Stimulated activated CD8-positive, alpha-beta memory T cell treated with anti-CD3 and anti-CD28 coated beads, Interleukin-15, amount 100 ng/mL, for 4 hours (primary cell): ENCODE measurements at regions not wholly inside any gene's neighbourhood (a gene's known extent, or its start where the extent isn't known, plus 50 kb on each side); places are given as distances from the start of the nearest gene placed in this dataset.
A peak's percentile ranks its signal among the peaks of the same experiment; 100 is the strongest.

Source experiments
- DNase-seq, 2 donors: peaks; one replicate each; pipeline ENCODE4 v3.0.0-alpha.2; 2020; ENCODE audit warnings: low read depth in 2 of 2

DNA sequence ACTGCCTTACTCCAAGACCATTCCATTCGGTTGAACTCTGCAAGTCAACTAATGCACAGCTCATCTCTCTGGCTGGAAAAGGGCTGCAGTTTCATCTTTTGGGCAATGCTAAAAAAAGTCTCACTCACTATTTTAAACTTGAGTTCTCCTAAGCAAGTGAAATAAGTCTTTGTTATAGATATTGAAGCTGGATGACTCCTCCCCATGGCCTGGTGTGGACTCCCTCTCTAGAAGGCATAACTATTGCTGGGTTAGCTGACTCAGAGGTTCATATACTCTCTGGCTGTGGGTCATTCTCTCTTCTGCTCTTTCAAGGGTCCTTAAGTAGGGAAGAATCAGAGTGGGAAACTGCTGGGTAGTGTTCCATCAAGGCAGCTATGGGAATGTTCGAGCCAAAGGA lies 88.0 kb downstream of the XCL2 start:
- DNase-seq = no peak

DNA sequence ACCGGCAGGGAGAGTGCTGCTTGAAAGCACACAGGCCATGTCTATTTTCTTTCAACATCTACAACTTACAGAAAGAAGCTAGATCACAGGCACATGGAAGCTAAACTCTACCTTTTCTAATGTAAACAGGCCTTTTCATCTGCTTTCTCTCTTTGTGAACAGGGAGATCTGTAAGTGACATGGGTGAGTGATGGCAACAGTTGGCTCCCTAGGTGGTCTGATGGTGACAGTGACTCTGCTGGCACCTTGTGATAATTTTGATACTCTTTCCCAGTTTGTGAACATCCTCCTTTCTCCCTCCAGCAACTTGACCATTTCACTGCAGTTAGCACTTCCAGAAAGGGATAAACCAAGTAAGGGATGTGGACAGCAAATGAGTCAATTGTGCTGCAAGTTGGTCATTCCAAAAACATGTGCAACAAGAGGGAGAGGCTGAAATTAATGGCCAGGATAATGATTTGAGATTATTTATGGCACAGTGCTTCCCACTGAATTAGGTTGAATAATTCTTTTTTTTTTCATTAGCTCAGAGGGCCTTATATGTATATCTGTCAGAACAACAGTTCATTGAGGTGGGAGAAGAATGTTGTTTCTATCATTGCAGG lies 89.5 kb downstream of the XCL2 start:
- DNase-seq = no peak

DNA sequence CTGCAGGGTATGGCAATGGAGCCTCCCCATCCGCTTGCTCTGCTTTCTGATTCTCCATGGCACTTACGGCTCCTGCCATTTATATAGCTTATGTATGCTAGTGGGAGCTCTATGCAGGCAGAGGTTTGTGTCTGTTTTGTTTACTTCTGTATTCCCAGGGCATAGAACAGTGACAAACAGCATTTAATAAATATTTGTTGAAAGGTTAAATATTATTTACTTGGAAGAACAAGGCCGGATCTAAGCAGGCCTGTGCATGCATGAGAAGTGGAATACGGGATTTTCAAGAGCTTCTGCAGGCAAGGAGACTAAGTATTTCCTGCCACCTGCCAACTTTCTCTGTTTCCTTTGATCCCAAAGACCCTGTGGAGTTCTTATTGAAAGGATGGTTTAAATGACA lies 90.7 kb downstream of the XCL2 start:
- no peak for DNase-seq

DNA sequence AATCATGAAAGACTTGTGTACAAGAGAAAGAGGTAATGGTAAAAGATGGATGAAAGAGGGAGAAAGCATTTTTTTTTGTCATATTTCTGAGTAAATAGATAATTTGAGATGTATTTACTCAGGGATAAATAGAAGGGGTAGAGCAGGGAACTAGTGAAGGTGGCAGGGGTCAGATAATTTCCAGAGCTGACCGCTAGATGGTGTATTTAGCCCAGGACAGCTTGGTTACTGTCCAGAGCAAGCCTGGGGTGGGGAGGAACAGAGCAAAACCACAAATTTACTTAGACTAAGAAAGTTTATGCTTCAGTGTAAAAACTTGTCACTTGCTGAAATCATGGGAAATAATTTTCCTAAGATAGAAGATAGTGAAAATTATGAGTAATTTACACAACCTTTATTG lies 91.5 kb downstream of the XCL2 start:
- no peak for DNase-seq

DNA sequence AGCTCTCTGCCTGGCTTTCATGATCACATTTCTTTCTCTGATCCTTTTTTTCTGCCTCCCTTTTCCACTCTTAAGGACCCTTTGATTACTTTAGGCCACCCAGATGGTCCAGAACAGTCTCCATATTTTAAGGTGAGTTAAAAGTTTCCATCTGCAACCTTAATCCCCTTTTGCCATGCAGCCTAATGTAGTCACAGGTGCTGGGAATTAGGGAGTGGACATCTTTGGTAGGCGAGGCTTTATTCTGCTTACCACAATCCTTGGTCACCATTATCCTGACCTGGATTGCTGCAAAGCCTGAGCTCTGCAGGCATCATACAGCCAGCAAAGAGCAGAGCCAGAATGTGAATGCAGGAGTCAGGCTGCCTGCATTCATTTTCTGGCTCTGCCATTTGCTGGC lies 95.9 kb downstream of the XCL2 start:
- no peak for DNase-seq

DNA sequence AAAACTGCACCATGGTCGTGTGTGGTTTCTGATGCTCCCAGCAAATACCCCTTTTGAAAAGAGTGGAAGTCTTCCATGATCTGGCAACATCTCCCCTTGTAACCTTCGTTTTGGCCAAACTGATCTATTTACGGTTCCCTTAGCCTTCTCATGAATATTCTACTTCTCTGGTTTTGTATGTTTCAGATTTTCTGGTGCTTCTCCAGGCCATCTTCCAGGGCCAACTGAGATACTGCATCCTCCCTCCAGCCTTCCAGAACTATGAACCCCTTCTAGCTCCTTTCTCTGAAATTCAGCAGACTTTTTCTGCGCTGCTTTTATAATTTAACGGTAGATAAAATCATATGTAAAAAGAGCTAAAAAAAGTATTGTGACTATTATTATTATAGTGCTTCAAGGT lies 97.7 kb downstream of the XCL2 start:
- DNase-seq = no peak

DNA sequence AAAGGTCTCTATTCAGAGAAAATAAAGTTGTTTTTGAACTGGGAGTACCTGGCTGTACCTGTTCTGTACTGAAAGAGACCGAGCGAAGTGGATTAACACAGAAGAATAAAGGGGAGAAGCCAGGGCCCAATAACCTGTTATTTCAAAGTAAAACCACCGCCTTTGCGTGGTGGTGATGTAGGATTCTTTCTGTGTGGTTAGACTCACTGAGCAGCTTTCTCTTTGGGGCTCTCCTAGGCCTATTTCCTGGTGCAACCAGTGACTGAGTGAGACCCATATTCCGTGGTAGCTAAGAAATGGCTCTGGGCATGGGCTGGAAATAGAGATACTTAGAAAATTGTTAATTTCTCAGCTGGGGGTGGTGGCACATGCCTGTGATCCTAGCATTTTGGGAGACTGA lies 99.9 kb downstream of the XCL2 start:
- no peak for DNase-seq

DNA sequence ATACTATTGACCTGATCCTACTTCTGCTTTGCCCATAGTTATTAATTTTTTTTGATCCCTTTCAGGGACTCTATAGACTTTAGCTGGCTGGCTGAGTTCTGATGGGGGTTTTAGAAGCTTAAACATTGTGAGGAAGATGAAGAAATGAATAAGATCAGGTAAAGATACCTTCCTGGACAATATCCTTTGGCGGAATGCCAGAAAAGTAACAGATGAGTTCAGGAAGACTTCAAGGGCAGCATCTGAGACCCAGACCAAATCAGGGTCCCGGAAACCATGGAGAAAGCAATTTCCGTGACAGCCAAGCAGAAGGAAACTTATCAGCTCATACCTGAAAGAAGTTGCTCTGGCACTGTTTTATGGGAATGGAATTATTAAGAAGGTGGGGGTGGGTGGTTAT lies 100.4 kb downstream of the XCL2 start:
- DNase-seq = no peak

DNA sequence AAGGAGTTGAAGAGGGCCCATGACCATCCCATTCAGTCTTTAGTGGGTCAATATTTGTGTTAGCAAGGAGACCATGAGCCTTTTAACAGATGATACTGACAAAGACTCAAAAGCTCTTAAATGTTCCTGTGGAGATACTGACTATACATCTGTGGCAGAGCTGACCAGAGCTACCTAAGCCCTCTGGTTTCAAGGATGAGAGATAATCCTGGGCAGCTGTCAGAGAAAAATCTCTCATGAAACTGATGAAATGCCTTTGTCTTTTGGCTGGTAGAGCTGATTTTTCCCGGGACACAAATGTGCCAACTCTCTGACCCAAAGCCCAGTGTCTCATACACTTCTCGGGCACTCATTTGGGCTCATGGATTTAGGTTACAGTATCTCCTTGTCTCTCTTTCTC lies 100.9 kb downstream of the XCL2 start:
- no peak for DNase-seq

DNA sequence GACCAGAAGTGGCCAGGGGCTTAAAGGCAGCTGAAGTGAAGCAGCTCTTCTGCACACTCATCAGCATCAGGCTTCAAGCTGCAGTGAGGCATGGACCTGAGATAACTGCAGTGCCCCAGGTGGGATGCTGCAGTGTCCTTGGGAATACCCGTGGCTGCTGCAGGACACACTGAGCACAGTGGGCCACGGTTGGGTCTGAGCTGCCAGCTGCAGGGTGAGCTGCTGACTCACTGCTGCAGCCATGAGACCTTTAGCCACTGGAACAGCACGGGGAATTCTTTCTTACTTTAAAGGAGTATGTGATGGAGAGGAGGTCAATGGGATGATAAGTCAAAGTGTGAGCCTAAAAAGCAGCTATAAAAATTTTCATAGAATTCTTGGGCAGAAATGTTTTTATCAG lies 102.1 kb downstream of the XCL2 start:
- DNase-seq = no peak

DNA sequence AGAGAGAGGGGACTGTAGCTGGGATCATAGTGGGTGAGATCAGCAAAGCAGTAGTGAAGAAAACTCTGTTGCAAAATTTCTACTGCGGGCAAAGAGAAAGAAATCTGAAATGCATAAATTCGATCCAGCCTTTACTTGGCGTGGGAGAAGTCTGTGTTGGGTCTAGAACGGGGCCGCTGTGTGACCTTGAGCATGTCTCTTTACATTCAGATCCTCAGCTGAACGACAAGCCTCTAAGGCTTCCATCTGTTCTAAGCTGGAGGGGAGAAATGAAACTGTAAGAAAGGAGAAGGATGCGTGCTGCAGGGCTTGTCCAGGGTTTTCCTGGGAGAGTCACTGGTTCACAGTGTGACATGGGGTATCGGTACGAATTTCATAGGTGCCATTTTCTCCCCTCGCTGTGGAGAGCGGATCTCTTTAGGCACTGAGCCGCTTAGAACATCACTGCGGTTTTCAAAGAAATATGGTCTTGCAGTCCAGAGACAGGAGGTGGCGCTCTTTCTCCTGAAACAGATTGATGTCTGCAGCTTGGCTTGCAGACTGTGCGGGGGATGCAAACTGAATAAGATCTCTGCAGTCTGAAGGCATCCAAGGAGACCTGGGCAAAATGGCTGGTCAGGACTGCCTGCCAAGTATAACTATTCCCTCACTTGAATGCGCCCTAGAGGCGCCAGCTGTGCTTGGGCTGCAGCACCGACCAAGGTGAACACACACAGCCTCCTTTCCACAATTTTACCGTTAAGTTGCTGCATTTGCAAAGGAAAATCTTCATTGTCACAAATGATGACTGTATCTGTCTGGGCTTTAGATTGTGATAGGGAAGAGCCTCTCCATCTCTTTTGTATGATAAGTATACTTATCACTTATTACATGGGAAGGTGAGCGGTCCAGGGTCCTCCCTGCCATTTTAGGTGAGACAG lies 104.1 kb downstream of the XCL2 start:
- DNase-seq = peak; percentile 49 to 73

DNA sequence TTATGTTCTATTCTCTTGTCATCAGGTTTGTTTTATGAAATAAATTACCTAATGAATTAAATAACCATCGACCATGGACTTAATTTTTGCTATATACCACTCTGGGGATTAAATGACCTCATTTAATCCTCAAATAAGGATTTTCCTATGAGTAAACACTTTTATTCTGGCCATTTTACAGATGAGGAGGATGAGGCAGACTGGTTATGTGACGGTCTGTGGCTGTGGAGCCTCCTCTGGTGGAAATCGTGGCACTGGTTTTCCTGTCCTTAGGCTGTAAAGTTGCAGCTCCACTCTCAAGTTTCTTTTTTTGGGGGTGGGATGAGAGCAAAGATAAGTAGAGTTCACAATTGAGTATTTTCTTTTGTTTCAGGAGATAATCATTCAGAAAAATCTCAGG lies 105.2 kb downstream of the XCL2 start:
- no peak for DNase-seq

DNA sequence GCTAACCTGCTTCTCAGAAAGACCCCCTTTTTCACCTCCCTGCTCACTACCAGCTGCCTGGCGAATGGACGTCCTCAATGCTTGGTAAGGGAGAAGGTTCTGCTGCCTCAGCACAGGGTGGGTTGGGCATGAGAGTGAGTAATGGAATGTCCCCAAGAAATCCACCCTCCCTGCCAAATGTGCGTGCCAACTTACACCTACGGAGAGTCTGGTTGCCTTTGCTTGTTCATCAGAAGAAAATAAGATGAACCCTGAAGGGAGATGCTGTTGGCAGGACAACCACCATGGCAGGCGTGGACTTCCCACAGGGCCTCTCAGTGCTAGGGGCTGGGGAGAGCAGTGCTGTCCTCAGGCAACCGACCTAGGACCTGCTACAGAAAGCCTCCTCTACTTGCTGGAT lies 106.0 kb downstream of the XCL2 start:
- no peak for DNase-seq

DNA sequence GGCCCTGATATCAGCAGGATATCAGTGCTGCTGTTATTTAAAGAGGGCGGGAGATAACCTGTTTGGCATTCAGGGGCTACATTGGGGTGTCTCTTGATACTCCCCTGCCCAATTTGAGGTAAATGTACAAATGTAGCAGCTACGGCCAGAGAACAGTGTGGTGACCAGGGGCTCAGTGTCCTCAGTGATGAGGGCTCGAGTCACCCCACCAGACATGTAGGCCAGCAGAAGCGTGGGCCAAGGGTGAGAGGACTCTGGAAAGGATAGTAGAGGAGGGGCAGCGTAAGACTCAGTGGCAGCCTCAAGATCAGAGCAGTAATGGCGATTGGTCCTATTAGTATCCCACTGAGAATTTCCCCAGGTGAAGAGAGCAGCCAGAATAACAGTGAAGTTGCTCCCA lies 108.4 kb downstream of the XCL2 start:
- no peak for DNase-seq

DNA sequence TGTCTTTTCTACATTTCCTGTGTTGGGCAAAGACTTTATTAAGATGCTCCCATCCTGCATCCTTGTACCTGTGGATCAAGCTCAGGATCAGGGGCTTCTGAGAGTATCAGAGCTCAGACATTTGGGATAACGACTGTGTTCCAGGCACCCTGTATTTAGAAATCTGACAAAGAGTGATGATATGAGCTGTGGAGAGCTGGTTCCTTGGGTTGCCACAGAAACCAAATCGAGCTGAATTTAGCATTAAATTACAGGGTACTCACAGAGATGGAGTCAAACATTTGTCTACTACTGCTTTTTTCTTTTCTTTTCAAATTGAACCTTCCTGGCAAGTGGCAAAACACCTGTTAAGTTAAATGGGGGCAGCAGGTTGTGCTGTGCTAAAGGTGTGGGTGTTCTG lies 110.6 kb downstream of the XCL2 start:
- DNase-seq = no peak

DNA sequence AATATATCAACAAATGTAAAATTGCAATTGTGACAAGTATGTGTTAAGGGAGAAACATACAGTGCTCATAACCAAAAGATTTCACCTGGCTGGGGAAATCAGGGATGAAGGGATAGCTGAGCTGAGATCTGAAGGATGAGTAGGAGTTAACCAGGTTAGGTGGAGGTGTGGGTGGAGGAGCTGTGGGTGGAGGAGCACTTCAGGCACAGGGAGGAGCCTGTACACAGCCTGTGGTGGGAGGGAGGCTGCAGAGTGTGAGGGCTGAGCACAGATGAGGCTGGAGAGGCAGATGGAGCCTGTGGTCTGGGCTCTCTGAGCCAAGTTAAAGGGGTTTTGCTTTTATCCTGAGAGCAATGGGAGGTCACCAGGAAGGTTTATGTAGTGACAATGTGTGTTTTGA lies 111.9 kb downstream of the XCL2 start:
- no peak for DNase-seq

DNA sequence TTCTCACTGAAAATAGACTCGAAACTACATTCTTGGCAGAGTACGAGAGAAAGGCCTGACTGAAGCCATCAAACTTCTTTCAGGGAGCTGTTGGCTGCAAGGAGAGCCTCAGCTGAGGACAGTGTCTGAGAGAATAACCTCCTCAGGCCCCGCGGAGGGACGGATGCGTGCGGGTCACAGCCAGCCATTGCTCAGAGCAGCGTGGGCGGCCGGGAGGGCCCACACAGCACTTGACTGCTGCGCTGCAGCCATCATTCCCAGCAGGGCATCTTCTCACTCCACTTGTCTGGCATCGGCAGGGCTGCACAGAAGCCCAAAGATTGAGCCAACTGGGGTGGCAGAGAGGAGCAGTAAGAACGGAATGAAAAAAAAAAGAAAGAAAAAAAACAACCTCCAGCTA lies 113.5 kb downstream of the XCL2 start:
- DNase-seq = no peak

DNA sequence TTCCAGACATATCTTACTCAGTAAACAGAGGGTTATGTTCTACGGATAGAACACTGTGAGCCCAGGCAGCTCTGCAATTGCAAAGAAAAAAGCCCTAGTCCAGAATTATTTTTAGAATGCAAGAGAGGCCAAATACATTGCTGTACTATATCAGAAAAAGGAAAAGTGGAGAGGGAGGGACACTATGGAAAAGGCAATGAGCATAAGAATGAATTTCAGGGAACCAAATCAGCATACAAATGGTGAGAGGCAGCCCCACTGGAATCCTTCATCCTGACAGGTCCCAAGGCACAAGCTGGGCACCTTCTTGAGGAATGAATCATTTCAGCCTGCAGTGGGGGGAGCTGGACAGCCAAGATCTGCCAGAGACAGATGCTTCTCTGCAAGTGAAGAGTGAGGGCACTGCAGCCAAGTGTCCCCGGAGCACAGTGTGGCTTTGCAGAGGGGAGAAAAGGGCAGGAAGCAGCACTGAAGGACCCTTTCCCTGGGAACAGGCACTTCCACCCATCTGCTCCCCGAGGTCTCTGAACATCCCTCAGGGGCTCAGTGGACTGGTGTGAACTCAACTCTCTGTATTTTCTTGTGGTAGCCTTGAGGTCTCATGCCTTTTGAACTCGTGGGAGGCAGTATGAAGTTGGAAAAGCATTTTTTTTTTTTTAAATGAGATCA lies 115.6 kb downstream of the XCL2 start:
- DNase-seq = no peak

DNA sequence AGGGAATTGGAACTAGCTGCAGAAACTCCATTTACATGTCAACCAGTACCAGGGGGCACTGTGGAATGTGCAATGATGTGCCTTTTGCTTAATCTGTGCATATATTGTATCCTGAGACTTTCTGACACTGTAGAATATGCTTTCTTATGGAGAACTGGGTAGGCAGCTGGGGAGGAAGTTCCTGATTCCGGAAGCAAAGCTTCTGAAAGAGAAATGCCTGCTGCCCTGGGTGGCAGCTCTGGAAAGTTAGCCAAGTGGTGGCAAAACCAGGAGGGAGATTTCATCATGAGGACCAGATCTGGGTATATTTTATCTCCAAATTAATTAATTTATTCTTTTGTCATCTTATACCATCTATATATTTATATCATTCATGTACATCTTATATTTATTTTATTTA lies 116.7 kb downstream of the XCL2 start:
- no peak for DNase-seq

DNA sequence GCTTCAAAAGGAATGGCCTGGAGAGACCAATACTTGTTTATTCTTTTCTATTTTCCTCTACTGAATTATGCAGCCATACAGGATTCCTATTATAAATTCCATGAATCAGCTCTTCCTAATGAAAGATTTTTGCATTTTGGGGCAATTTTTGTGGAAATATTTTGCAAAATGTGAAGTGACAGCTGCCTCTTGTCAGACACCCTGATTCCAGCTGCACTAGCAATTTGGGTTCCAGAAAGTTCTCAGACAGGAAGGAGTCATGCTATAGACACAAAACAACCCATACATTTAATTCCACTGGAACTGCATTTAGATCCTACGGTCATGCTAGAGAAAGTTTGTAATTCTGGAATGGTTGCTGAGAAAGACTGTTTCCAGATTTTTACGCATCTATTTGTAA lies 119.5 kb downstream of the XCL2 start:
- DNase-seq = no peak

DNA sequence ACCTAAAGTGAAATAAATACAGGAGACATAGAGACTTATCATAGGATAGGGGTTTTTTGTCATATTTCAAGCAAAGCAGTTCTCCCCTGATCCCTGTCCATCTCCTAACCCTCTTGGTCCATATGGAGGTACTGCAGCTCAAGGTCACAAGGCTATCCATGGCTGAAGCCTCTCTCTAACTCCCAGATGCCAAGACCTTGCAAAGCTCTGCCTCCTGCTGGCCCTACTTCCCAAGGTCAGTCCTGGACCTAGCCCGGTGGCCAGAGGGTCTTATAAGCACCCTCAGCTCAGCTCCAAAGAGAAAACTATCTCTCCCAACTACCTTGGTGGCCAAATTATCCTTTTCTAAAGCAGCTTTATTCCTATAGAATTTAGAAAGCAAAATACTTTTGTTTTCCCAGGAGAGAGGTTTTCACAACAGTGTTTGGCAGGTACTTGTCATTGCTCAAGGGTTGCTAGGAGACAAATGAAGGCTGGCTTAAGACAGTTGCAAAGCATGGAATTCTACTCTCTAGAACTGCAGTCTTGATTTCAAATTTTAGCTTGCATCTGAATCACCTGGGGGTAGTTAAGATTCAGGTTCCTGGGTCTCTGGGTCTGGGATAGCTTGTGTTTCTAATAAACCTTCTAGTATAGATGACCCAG lies 121.5 kb downstream of the XCL2 start:
- DNase-seq = no peak

DNA sequence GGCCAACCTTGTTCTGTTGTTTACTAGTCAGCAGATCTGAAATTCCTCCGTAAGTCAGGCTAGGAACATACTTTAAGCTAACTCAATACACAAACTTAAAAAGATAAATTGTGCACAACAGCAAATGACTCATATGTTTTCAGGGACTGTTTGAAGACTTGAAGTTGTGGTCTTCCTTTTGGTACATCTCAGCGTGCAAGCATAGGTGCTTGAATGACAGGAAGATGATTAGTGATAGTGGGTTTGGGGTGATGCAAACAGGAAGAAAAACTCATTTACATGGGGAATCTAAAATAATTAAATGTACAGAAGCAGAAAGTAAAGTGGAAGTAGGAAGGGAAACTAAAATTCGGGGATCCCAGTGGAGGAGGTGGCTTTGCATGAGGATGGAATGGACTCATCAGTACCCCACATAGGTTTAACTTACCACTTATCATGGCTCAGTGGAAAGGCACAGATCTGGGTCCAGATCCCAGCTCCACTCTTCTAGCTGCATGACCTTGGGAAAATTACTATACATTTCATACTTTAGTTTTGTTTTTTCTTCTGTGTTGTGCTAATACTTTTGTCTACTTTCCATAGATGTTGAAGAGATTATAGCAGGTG lies 122.3 kb downstream of the XCL2 start:
- no peak for DNase-seq
